AG10803 (cell line): ENCODE measurements at regions not wholly inside any gene's neighbourhood (a gene's known extent, or its start where the extent isn't known, plus 50 kb on each side); places are given as distances from the start of the nearest gene placed in this dataset.

ENCODE experiments used
- DNase-seq: peaks from one replicate; pipeline ENCODE4 v3.0.0; 2010; ENCODE audit warnings: low read depth
- H3K4me3 ChIP-seq: 2 replicates; pipeline ENCODE4 v1.5.1; 2011; ENCODE audit warnings: mild to moderate bottlenecking, low read length, control low read depth
- CTCF ChIP-seq: conservative IDR thresholded peaks from 2 replicates; pipeline ENCODE4 v1.5.1; 2011; ENCODE audit warnings: mild to moderate bottlenecking, low read length, control low read depth, inconsistent platforms

- no peak for TF ChIP-seq CTCF
- no peak for DNase-seq
- no peak overlapping the region for H3K4me3 ChIP-seq
Measured at GRCh38 chr15:38648121-38648843, 83.7 kb upstream of the RASGRP1 start.

- no peak for TF ChIP-seq CTCF
- H3K4me3 ChIP-seq: no peak overlapping the region
- no peak for DNase-seq
Measured at GRCh38 chr15:38650384-38650783, 85.8 kb upstream of the RASGRP1 start.

- TF ChIP-seq CTCF: no peak
- H3K4me3 ChIP-seq: no peak overlapping the region
Measured at GRCh38 chr15:38650936-38651327, 86.3 kb upstream of the RASGRP1 start.

GRCh38 chr15:38651328-38652038 lies 86.9 kb upstream of the RASGRP1 start:
- no peak for DNase-seq
- TF ChIP-seq CTCF: no peak

More at GRCh38 chr15:38650936-38651327, 86.3 kb upstream of the RASGRP1 start:
- no peak for DNase-seq

GRCh38 chr15:38652183-38652794 lies 87.7 kb upstream of the RASGRP1 start:
- DNase-seq: no peak
- TF ChIP-seq CTCF: no peak
- H3K4me3 ChIP-seq: no peak overlapping the region

More at GRCh38 chr15:38651328-38652038, 86.9 kb upstream of the RASGRP1 start:
- no peak overlapping the region for H3K4me3 ChIP-seq

GRCh38 chr15:38652998-38653397 lies 88.4 kb upstream of the RASGRP1 start:
- H3K4me3 ChIP-seq: no peak overlapping the region
- DNase-seq: no peak
- TF ChIP-seq CTCF: no peak
